ENCODE measurements at regions not wholly inside any gene's neighbourhood (a gene's known extent, or its start where the extent isn't known, plus 50 kb on each side); places are given as distances from the start of the nearest gene placed in this dataset.

GRCh38 chr21:35220301-35220700 is 171.2 kb upstream of the RUNX1 start:
- TF ChIP-seq ZNF12 (CRISPR knock-in tag; IDR thresholded peaks at IDR 0.05) = no peak
- TF ChIP-seq ZNF263 (CRISPR knock-in tag; IDR thresholded peaks at IDR 0.05) = no peak
- TF ChIP-seq CTCF (CRISPR knock-in tag; IDR thresholded peaks at IDR 0.05) = no peak

Data from HepG2 (cell line).